ENCODE measurements at regions not wholly inside any gene's neighbourhood (a gene's known extent, or its start where the extent isn't known, plus 50 kb on each side); places are given as distances from the start of the nearest gene placed in this dataset.

DNA sequence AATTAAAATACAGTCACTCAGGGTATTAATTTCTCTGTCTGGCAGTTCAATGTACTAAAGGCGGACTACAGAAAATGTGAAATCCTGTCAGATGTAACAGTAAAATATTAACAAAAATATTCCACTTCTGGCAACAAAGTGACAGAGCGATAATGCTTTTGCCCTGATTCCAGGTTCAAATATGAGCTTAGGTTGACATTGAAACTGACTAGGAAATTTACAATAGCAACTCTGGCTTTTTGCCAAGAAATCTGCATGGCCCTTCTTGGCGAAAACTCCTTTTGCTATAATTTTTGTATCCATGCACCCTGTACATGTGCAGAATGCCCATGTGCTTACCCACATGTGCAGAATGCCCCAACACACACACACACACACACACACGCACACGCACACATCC is 552.2 kb downstream of the MDFIC start:
- Histone ChIP-seq H3K9me3 (ENCODE audit: control insufficient read depth, insufficient read depth, low read depth, low read length) (no peaks in the 10 kb centered on the region), H3K36me3 (ENCODE audit: control insufficient read depth, insufficient read depth, low read length) (no peaks in the 10 kb centered on the region), H3K27me3 (ENCODE audit: control insufficient read depth, insufficient read depth, low read length) (peaks cover 19% of the 10 kb centered on the region), H3K4me1 (ENCODE audit: control insufficient read depth, insufficient read depth, low read length) (peaks cover 15% of the 10 kb centered on the region), H3K4me3 (ENCODE audit: low read depth, low read length) (no peak overlapping the region), H3K9ac (ENCODE audit: low read length) (no peak overlapping the region), H3K27ac (ENCODE audit: low read depth, low read length) (no peak overlapping the region)

DNA sequence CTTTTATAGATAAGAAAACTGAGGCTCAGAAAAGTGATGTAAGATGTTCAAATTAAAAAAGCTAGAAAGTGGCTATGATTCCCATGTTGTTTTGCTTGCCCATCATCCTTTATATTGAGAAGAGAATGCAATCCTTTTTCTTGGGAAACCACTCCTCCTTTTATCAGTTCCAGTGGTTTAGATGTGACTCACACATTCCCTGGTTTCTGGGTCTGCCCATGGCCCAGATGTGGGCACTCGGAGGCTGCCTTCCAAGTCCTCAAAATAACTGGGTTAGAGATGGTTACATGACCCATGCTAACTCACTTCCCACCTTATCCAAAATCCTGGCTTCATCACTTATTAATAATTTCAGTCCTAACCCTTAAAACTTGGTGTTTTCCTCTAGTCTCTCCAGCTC is 550.0 kb downstream of the MDFIC start:
- no peaks in the 10 kb centered on the region for H3K9me3 ChIP-seq (ENCODE audit: control insufficient read depth, insufficient read depth, low read depth, low read length)
- H3K4me1 ChIP-seq (ENCODE audit: control insufficient read depth, insufficient read depth, low read length): peaks cover 15% of the 10 kb centered on the region
- H3K36me3 ChIP-seq (ENCODE audit: control insufficient read depth, insufficient read depth, low read length): no peaks in the 10 kb centered on the region
- no peak overlapping the region for H3K27ac ChIP-seq (ENCODE audit: low read depth, low read length)
- no peak overlapping the region for H3K9ac ChIP-seq (ENCODE audit: low read length)
- peaks cover 4% of the 10 kb centered on the region for H3K27me3 ChIP-seq (ENCODE audit: control insufficient read depth, insufficient read depth, low read length)
- H3K4me3 ChIP-seq (ENCODE audit: low read depth, low read length): no peak overlapping the region

DNA sequence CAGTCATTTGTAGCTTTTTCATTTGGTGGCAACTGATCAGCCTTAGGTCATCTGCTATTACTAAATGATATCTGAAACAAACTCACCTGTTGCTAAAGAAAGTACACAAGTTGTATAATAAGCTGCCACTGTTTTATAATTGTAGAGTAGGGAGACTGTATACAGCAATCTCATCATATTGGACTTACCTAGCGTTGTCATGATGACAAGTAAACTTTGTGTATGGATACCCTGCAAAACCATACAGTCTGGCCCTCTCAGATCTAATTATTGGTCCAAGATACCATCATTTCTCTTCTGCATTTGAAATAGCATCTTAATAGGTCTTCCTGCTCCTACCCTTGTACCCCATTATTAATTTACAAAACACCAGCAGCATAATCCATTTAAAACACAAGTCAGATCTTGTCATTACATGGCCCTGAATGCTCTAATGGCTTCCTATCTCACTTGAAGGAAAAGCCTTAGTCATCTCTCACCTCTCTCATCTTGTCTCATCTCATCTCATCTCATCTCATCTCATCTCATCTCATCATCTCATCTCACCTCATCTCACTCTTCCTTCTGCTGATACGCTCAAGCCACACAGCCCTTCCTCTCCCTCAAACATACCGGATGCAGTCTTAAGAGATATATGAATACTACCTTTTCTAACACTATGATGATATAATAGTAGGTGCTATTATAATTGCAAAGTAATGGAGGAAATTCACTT is 540.6 kb downstream of the MDFIC start:
- Histone ChIP-seq H3K27me3 (ENCODE audit: control insufficient read depth, insufficient read depth, low read length) (no peaks in the 10 kb centered on the region), H3K36me3 (ENCODE audit: control insufficient read depth, insufficient read depth, low read length) (no peaks in the 10 kb centered on the region), H3K9ac (ENCODE audit: low read length) (no peak overlapping the region), H3K9me3 (ENCODE audit: control insufficient read depth, insufficient read depth, low read depth, low read length) (no peaks in the 10 kb centered on the region), H3K4me1 (ENCODE audit: control insufficient read depth, insufficient read depth, low read length) (no peaks in the 10 kb centered on the region), H3K4me3 (ENCODE audit: low read depth, low read length) (no peak overlapping the region), H3K27ac (ENCODE audit: low read depth, low read length) (no peak overlapping the region)

DNA sequence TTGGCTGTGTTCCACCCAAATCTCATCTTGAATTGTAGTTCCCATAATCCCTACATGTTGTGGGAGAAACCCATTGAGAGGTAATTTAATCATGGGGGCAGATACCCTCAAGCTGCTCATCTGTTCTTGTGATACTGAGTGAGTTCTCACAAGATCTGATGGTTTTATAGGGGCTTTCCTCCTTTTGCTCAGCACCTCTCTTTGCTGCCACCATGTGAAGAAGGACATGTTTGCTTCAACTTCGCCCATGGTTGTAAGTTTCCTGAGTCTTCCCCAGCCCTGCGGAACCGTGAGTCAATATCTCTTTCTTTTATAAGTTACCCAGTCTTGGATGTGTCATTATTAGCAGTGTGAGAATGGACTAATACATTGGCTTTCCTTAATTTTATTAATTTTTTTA is 527.8 kb downstream of the MDFIC start:
- Histone ChIP-seq H3K27ac (ENCODE audit: low read depth, low read length) (no peak overlapping the region), H3K4me1 (ENCODE audit: control insufficient read depth, insufficient read depth, low read length) (no peaks in the 10 kb centered on the region), H3K36me3 (ENCODE audit: control insufficient read depth, insufficient read depth, low read length) (no peaks in the 10 kb centered on the region), H3K9me3 (ENCODE audit: control insufficient read depth, insufficient read depth, low read depth, low read length) (no peaks in the 10 kb centered on the region), H3K4me3 (ENCODE audit: low read depth, low read length) (no peak overlapping the region), H3K9ac (ENCODE audit: low read length) (no peak overlapping the region), H3K27me3 (ENCODE audit: control insufficient read depth, insufficient read depth, low read length) (no peaks in the 10 kb centered on the region)

DNA sequence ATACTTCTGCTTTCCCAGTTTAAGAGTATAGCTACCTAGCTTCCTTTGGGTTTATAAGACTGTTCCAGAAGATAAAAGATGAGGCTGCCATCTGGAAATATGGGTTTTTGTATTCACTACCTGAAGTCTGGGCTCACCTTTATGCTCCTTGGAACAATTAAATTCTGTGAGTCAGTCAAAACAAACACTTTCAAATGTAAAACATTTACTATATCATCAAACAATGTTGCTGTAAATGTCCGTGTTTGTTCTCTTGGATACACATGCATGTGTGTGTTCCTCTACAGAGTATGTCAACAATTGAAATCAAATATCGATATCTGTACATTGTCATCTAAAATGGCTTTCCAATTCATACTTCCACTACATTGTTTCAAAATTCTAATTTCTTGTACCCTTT is 525.6 kb downstream of the MDFIC start:
- no peak overlapping the region for H3K4me3 ChIP-seq (ENCODE audit: low read depth, low read length)
- H3K27ac ChIP-seq (ENCODE audit: low read depth, low read length): no peak overlapping the region
- H3K36me3 ChIP-seq (ENCODE audit: control insufficient read depth, insufficient read depth, low read length): no peaks in the 10 kb centered on the region
- H3K4me1 ChIP-seq (ENCODE audit: control insufficient read depth, insufficient read depth, low read length): no peaks in the 10 kb centered on the region
- H3K9me3 ChIP-seq (ENCODE audit: control insufficient read depth, insufficient read depth, low read depth, low read length): no peaks in the 10 kb centered on the region
- H3K27me3 ChIP-seq (ENCODE audit: control insufficient read depth, insufficient read depth, low read length): no peaks in the 10 kb centered on the region
- H3K9ac ChIP-seq (ENCODE audit: low read length): no peak overlapping the region

DNA sequence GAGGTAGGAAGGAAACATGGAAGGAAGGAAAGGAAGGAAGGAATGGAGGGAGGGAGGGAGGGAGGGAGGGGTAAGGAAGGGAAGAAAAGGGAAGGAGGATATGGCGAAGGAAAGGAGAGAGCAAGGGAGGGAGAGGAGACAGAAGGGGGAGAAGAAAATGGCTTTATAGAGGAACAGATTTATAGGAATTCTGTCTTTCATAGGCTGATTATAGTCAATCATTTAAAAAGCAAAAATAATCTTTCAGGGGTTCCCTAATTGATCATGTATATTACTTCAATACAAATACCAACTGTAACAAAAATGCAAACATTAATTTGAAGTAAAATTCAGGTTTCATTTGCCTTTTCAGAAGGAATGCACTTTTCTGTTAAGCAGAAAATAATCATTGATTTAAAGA is 519.1 kb downstream of the MDFIC start:
- Histone ChIP-seq H3K27me3 (ENCODE audit: control insufficient read depth, insufficient read depth, low read length) (no peaks in the 10 kb centered on the region), H3K36me3 (ENCODE audit: control insufficient read depth, insufficient read depth, low read length) (no peaks in the 10 kb centered on the region), H3K9me3 (ENCODE audit: control insufficient read depth, insufficient read depth, low read depth, low read length) (no peaks in the 10 kb centered on the region), H3K4me1 (ENCODE audit: control insufficient read depth, insufficient read depth, low read length) (no peaks in the 10 kb centered on the region), H3K4me3 (ENCODE audit: low read depth, low read length) (no peak overlapping the region), H3K27ac (ENCODE audit: low read depth, low read length) (no peak overlapping the region), H3K9ac (ENCODE audit: low read length) (no peak overlapping the region)

DNA sequence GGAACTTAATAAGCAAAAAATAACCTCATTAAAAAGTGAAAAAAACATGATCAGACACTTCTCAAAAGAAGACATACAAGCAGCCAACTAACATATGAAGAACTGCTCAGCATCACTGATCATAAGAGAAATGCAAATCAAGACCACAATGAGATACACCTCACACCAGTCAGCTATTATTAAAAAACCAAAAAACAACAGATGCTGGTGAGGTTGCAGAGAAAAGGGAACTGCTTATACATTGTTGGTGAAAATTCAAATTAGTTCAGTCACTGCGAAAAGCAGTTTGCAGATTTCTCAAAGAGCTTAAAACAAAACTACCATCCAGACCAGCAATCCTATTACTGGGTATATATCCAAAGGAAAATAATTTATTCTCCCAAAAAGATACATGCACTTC is 513.3 kb downstream of the MDFIC start:
- Histone ChIP-seq H3K27ac (ENCODE audit: low read depth, low read length) (no peak overlapping the region), H3K9me3 (ENCODE audit: control insufficient read depth, insufficient read depth, low read depth, low read length) (no peaks in the 10 kb centered on the region), H3K27me3 (ENCODE audit: control insufficient read depth, insufficient read depth, low read length) (no peaks in the 10 kb centered on the region), H3K4me1 (ENCODE audit: control insufficient read depth, insufficient read depth, low read length) (no peaks in the 10 kb centered on the region), H3K9ac (ENCODE audit: low read length) (no peak overlapping the region), H3K36me3 (ENCODE audit: control insufficient read depth, insufficient read depth, low read length) (no peaks in the 10 kb centered on the region), H3K4me3 (ENCODE audit: low read depth, low read length) (no peak overlapping the region)

DNA sequence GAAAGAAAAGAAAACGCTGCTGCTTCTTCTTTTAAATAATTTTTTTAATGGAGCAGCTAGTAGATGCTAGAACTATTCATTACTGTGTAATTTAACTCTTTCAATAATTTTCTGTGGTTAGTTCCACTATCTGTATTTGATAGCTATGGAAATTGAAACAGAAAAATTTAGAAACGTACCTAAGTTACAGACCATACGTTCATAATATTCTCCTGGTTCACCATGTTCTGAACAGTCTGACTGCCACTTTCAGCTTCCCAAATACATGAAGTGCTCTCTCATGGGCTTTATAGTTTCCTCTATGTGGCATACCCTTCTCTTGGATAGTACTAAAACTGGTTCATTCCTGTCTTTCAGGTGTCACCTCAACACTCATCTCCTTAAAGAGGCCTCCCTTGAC is 508.0 kb downstream of the MDFIC start:
- Histone ChIP-seq H3K4me3 (ENCODE audit: low read depth, low read length) (no peak overlapping the region), H3K4me1 (ENCODE audit: control insufficient read depth, insufficient read depth, low read length) (no peaks in the 10 kb centered on the region), H3K9ac (ENCODE audit: low read length) (no peak overlapping the region), H3K27ac (ENCODE audit: low read depth, low read length) (no peak overlapping the region), H3K27me3 (ENCODE audit: control insufficient read depth, insufficient read depth, low read length) (no peaks in the 10 kb centered on the region), H3K9me3 (ENCODE audit: control insufficient read depth, insufficient read depth, low read depth, low read length) (no peaks in the 10 kb centered on the region), H3K36me3 (ENCODE audit: control insufficient read depth, insufficient read depth, low read length) (no peaks in the 10 kb centered on the region)

DNA sequence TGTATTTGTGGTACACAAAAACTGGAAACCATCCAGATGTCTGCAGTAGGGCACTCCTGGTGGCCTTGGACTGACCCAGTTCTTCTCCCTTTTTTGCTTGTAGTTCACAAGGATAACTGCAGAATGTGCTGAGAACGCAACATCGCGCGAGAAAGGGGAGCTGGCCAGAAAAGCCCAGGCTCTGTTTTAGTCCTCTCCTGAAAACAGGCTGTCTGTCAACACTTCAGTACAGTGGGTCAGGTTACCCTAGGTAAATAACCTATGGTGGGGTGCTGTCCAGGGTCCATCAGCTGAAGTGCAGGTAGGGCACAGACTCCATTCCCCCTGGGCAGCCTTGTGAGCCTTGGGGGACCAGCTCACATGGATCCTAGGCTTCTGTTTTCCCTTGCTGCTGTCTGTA is 495.8 kb downstream of the MDFIC start:
- Histone ChIP-seq H3K9ac (ENCODE audit: low read length) (no peak overlapping the region), H3K36me3 (ENCODE audit: control insufficient read depth, insufficient read depth, low read length) (no peaks in the 10 kb centered on the region), H3K27ac (ENCODE audit: low read depth, low read length) (no peak overlapping the region), H3K4me3 (ENCODE audit: low read depth, low read length) (no peak overlapping the region), H3K9me3 (ENCODE audit: control insufficient read depth, insufficient read depth, low read depth, low read length) (no peaks in the 10 kb centered on the region), H3K27me3 (ENCODE audit: control insufficient read depth, insufficient read depth, low read length) (no peaks in the 10 kb centered on the region), H3K4me1 (ENCODE audit: control insufficient read depth, insufficient read depth, low read length) (no peaks in the 10 kb centered on the region)

DNA sequence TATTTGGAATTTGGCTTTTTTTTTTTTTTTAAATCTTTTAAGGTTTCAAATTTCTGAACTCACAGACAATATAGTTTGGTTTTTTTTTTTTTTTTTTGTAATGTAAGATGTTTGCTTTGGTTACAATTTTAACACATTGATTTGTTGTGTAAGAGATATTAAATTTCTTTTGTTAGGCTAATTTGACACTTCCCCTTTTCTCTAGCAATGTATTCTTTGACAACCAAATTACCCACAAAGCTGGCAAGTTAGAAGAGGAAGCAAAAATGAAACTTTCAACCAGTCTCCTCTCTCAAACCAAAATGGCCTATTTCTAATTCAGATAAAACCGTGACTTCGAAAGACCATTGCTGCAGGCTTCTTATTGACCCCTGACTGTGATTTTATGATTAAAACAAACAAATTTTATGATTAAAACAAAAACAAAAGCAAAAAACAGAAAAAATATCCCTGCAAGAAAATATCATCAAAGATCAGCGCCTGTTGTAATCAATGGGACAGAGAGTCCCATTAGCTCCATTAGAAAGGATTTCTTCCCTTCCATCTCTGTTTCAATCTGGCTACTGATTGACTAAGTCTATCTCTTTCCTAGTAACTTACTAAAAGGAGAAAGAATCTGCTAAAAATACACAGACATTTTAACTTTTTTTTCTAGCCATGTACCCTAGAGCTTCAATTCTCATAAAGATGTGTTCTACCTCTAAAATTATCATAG is 489.2 kb downstream of the MDFIC start:
- no peaks in the 10 kb centered on the region for H3K9me3 ChIP-seq (ENCODE audit: control insufficient read depth, insufficient read depth, low read depth, low read length)
- no peaks in the 10 kb centered on the region for H3K36me3 ChIP-seq (ENCODE audit: control insufficient read depth, insufficient read depth, low read length)
- no peak overlapping the region for H3K27ac ChIP-seq (ENCODE audit: low read depth, low read length)
- H3K27me3 ChIP-seq (ENCODE audit: control insufficient read depth, insufficient read depth, low read length): no peaks in the 10 kb centered on the region
- H3K9ac ChIP-seq (ENCODE audit: low read length): no peak overlapping the region
- no peaks in the 10 kb centered on the region for H3K4me1 ChIP-seq (ENCODE audit: control insufficient read depth, insufficient read depth, low read length)
- H3K4me3 ChIP-seq (ENCODE audit: low read depth, low read length): no peak overlapping the region

DNA sequence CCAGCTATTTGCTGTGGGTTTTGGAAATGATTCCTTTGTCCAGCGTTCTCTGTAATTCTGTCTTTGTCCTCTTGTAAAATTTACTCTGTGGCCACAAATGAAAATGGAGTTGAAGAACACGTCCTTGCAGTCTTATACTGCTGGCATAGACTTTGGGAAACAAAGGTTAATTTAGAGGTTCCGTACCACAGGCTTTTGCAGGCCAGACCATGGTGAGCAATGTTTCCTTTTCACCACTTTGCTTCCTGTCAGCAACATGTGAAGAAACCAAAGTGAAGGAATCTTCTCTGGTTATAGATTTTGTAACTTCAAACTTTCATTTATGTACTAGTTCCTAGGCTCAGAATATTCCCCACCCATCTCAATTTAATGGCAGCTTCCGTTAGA is 488.5 kb downstream of the MDFIC start:
- Histone ChIP-seq H3K36me3 (ENCODE audit: control insufficient read depth, insufficient read depth, low read length) (no peaks in the 10 kb centered on the region), H3K4me3 (ENCODE audit: low read depth, low read length) (no peak overlapping the region), H3K27ac (ENCODE audit: low read depth, low read length) (no peak overlapping the region), H3K4me1 (ENCODE audit: control insufficient read depth, insufficient read depth, low read length) (no peaks in the 10 kb centered on the region), H3K9me3 (ENCODE audit: control insufficient read depth, insufficient read depth, low read depth, low read length) (no peaks in the 10 kb centered on the region), H3K27me3 (ENCODE audit: control insufficient read depth, insufficient read depth, low read length) (no peaks in the 10 kb centered on the region), H3K9ac (ENCODE audit: low read length) (no peak overlapping the region)

Measured in HUES6 (cell line).